Activated CD4-positive, alpha-beta T cell treated with anti-CD3 and anti-CD28 coated beads, Interleukin-2, amount 50 U/mL, for 48 hours (primary cell): ENCODE measurements at regions not wholly inside any gene's neighbourhood (a gene's known extent, or its start where the extent isn't known, plus 50 kb on each side); places are given as distances from the start of the nearest gene placed in this dataset.
A peak's percentile ranks its signal among the peaks of the same experiment; 100 is the strongest.

Experiments used
- DNase-seq, 2 experiments: peaks; one replicate each; pipeline ENCODE4 v3.0.0-alpha.2; 2020

GRCh38 chr10:91149550-91149949, 70.9 kb upstream of the PCGF5 start:
- DNase-seq = no peak

GRCh38 chr10:91150631-91151030, 69.8 kb upstream of the PCGF5 start:
- no peak for DNase-seq

DNA sequence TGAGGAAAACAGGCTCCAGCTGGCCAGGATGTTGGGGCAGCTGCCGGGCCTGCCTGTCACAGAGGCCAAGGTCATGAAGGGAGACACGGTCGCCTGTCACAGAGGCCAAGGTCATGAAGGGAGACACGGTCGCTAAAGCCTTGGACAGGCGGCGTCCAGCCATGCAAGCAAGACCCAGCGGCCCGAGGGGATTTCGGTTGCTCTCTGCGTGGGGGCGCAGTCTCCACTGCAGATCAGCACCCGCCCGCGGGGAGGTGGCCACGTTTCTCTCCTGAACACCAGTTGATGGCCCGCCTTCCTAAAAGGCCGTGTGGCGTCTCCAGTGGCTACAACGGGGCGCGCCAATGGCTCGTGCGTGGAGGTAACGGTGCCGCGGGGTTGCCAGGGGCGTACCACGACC, 67.0 kb upstream of the PCGF5 start:
- DNase-seq = no peak

- no peak for DNase-seq
Observed at GRCh38 chr10:91154842-91155241, 65.6 kb upstream of the PCGF5 start.

GRCh38 chr10:91156196-91156595, 64.3 kb upstream of the PCGF5 start:
- no peak for DNase-seq

DNA sequence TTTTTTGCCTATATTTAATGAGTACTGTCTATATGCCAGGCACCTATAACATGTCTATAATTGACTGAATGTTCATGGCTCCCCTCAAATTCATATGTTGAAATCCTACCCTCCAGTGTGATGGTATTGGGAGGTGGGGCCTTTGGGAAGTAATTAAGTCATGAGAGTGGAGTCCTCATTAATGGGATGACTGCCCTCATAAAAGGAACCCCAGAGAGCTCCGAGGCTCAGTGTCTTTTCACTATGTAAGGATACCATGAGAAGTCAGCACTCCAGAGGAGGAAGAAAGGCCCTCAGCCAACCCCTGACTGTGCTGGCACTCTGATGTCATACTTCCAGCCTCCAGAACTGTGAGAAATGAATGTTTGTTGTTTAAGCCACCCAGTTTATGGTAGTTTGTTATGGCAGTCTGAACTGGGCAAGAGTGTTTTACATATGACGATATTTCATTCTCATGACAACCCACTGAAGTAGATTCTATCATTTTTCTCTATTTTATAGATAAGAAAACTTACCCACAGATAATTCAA, 61.1 kb upstream of the PCGF5 start:
- no peak for DNase-seq

DNA sequence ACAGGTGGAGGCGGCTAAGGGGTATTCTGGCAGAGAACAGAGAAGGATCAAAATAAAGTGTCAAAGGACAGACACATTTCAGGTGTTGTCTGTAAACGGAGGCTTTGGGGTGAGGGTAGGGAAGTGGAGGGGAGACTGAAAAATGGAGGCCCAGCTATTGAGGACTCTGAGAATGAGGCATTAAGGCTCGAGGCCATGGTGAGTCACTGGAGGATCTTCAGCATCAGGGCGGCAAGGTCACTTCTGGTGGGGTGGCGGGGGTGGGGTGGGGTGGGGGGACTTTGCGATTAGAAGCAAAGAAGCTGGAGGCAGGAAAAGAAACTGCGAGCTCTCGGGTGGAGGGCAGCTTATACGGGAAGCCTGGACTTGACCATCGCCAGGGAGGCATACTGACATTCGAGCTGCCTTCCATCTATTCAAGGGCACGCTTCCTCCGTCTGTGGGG, 58.4 kb upstream of the PCGF5 start:
- peak in 1 of 2 experiments; percentile 31 for DNase-seq

DNA sequence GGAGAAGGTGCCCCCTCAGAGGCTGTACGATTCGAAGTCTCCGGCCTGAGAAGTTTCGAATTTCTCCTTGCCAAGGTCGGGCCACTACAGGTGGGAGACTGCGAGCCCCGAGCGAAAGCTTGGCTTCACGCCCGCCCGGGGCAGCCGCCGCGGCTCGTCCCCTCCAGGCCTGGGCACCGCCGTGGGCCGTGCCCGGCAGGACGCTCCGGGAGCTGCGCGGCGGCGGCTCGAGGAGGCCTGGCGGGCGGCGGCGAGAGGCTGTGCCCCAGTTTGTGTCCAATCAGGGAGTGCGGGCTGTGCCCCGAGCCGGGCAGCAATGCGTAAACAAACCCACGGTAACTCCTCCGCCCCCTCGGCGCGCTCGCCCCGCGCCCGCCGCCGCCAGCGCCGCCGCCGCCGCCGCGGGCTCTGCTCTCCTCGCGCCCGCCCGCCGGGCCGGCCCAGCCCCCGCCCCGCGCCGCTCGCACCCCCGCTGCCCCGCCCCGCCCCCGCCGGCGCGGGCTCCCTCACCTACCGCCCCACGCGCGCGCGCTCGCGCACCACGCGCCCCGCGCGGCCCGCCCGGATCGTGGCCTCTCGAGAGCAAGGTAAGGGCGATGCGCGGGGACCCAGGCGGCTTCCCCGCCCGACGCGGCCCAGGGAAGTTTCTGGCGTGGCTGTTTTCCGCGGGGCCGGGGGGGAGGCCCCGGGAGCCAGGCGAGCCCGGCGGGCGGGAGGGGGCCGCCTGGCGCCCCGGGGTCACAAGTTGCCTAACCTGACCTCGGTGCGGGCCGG, 57.8 kb upstream of the PCGF5 start:
- DNase-seq = peak; percentile 61 to 67

- peak; percentile 61 to 69 for DNase-seq
Observed at GRCh38 chr10:91163269-91163868, 57.1 kb upstream of the PCGF5 start.

- DNase-seq = peak; percentile 72 to 78
Observed at GRCh38 chr10:91163869-91164474, 56.5 kb upstream of the PCGF5 start.

DNA sequence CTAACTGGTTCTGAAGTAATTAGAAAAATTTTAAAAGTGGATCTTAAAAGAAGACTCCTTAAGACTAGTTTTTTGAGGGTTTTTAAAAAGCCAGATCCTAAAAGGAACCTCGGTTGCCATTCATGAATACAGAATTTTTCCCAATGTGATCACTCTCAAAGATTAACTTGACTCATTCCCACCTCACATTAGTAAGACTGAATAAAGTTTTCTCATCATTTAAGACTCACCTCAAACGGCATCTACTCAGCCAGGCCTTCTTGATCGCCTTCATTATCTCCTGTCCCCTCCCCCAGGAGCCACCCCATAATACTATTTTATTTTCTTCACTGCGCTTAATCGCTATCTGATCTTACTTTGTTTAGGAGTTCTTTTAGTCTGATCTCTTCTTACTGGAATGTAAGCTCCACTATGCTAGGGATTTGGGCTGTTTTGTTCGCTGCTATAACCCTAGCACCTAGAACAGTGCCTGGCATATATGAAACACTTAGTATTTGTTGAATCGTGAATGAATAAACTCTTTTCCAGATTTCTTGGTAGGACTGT, 55.9 kb upstream of the PCGF5 start:
- DNase-seq = no peak

DNA sequence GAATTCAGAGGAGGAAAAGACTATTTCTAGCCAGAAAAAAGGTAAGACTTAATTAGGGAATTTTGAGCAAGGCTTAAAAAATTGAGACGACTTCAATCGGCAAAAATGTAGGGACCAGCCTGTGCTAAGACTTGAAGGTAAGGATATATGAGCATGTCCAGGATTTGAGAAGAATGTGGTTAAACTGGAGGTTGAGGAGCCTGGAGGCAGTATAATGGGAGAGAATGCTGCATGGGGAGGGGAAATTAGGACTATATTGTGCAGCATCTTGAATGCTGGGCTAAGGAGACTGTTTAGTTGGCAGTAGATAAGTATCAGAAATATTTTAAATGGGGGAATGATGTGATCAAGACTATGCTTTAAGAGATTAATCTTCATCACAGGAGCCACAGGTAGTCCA, 53.1 kb upstream of the PCGF5 start:
- DNase-seq = no peak

- DNase-seq = no peak
Observed at GRCh38 chr10:91170418-91170817, 50.0 kb upstream of the PCGF5 start.
